DMS153 (cell line): ENCODE measurements at regions not wholly inside any gene's neighbourhood (a gene's known extent, or its start where the extent isn't known, plus 50 kb on each side); places are given as distances from the start of the nearest gene placed in this dataset.
"Not testable (repeated sequence)": the region's sequence is repeated elsewhere in the genome, so short reads cannot be mapped to it uniquely, and the experiment has no call there.

Source experiments
- DNase-seq: peaks from one replicate; lab custom pipeline; 2025; lab: John Stamatoyannopoulos, UW

GRCh38 chr1:82062206-82062605 is 261.5 kb downstream of the ADGRL2 start:
- DNase-seq: no peak

- no peak for DNase-seq
These were observed 259.2 kb downstream of the ADGRL2 start for GRCh38 chr1:82059959-82060358.

- no peak for DNase-seq
These were observed 256.3 kb downstream of the ADGRL2 start for GRCh38 chr1:82057011-82057410.

GRCh38 chr1:82055375-82055774 is 254.6 kb downstream of the ADGRL2 start:
- DNase-seq: not testable (repeated sequence)

- DNase-seq: no peak
These were observed 251.8 kb downstream of the ADGRL2 start for GRCh38 chr1:82052563-82052962.

- DNase-seq: no peak
These were observed 247.9 kb downstream of the ADGRL2 start for GRCh38 chr1:82048596-82048995.

- no peak for DNase-seq
These were observed 244.5 kb downstream of the ADGRL2 start for GRCh38 chr1:82045221-82045620.

GRCh38 chr1:82044536-82044935 is 243.8 kb downstream of the ADGRL2 start:
- DNase-seq: no peak

- no peak for DNase-seq
These were observed 243.4 kb downstream of the ADGRL2 start for GRCh38 chr1:82044111-82044510.

- no peak for DNase-seq
These were observed 241.7 kb downstream of the ADGRL2 start for GRCh38 chr1:82042306-82043060.
